Tibial nerve (tissue), 4 donors: ENCODE measurements at regions not wholly inside any gene's neighbourhood (a gene's known extent, or its start where the extent isn't known, plus 50 kb on each side); places are given as distances from the start of the nearest gene placed in this dataset.

ENCODE experiments used
- DNase-seq, 2 donors: peaks; one replicate each; pipeline ENCODE4 v3.0.0-alpha.2; 2019; ENCODE audit warnings: low spot score in 2 of 2
- H3K27ac ChIP-seq, 4 donors: fragments of 200-600 bp; sonication (generic) in 3 of 4; one replicate each; pipeline ENCODE4 v1.5.1; 2017 to 2019; ENCODE audit warnings: mild to moderate bottlenecking in 1 of 4
- H3K27me3 ChIP-seq, 2 donors: fragments of 200-600 bp; sonication (generic) in 1 of 2; one replicate each; pipeline versions ENCODE4 v1.5.1 to v1.6.0; 2017 to 2019
- H3K36me3 ChIP-seq, 3 donors: fragments of 200-600 bp; sonication (generic); one replicate each; pipeline ENCODE4 v1.5.1; 2018 to 2019
- H3K4me1 ChIP-seq, 4 donors: fragments of 200-600 bp; sonication (generic) in 3 of 4; one replicate each; pipeline ENCODE4 v1.5.1; 2017 to 2019
- H3K4me3 ChIP-seq, 4 donors: fragments of 200-600 bp; sonication (generic) in 3 of 4; one replicate each; pipeline ENCODE4 v1.5.1; 2017 to 2019; ENCODE audit warnings: mild to moderate bottlenecking in 1 of 4, moderate library complexity in 1 of 4
- H3K9me3 ChIP-seq, 4 donors: fragments of 200-600 bp; sonication (generic) in 3 of 4; one replicate each; pipeline ENCODE4 v1.5.1; 2017 to 2019
- EP300 ChIP-seq, 2 donors: sonication (generic); formaldehyde crosslinking; IDR thresholded peaks; one replicate each; pipeline ENCODE4 v1.6.1; 2017; ENCODE audit warnings: antibody characterized with exemption in 2 of 2, mild to moderate bottlenecking in 1 of 2
- POLR2A ChIP-seq, 2 donors: fragments of 450-650 bp; IDR thresholded peaks; one replicate each; pipeline ENCODE4 v1.6.1; 2017; ENCODE audit warnings: antibody characterized with exemption in 2 of 2, mild to moderate bottlenecking in 2 of 2, moderate library complexity in 2 of 2
- WGBS, 2 donors: methylation state at CpG; one replicate each; pipeline ENCODE4 v1.1.5; 2018; 5-methylcytosine and 5-hydroxymethylcytosine counted together
- TF ChIP-seq, protein P1 (sequence below), 5 experiments: fragments of 200-600 bp in 3 of 5; fragments of 450-650 bp in 2 of 5; sonication (generic) in 3 of 5; IDR thresholded peaks; one replicate each; pipeline ENCODE4 v1.5.1; 2016 to 2019; ENCODE audit warnings: antibody characterized with exemption in 5 of 5, mild to moderate bottlenecking in 3 of 5, moderate library complexity in 2 of 5

DNA sequence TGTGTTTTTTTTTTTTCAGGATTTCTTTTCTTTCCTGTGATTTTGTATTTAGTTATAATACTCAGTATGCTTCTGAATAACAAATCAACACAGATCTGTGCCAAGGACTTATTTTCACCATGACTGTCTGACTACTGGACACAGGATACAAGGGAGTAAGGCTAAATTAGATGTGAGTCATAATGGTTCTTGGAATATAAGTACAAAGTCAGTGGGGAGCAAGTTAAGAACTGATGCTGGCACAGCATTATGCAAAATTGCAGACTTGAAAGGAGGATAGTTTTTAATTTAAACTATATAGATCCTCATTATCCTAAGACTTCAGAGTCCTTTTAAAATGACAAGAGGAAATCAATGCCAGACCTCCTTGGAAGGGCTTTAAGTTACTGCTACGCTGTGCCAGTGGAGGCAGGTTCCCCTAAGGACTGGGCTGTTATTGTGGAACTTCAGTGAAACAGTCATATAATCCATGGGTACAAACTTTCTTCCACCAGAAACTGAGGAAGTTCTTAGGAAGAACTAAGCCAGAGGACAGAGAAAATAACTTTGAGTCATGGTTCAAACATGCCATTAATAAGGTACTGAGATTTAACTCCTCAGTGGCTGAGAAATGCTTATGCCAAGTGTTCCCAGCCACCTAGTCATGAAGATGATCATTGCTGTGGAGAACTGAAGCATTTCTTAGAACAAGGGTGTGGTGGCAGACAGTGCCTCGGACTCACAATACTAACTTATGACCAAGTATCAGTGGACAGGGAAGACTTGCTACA lies 531.2 kb downstream of the HTR7 start:
- TF ChIP-seq POLR2A (IDR thresholded peaks at IDR 0.05) = no peak
- no peak for TF ChIP-seq EP300 (IDR thresholded peaks at IDR 0.05)
- TF ChIP-seq, protein P1, sequence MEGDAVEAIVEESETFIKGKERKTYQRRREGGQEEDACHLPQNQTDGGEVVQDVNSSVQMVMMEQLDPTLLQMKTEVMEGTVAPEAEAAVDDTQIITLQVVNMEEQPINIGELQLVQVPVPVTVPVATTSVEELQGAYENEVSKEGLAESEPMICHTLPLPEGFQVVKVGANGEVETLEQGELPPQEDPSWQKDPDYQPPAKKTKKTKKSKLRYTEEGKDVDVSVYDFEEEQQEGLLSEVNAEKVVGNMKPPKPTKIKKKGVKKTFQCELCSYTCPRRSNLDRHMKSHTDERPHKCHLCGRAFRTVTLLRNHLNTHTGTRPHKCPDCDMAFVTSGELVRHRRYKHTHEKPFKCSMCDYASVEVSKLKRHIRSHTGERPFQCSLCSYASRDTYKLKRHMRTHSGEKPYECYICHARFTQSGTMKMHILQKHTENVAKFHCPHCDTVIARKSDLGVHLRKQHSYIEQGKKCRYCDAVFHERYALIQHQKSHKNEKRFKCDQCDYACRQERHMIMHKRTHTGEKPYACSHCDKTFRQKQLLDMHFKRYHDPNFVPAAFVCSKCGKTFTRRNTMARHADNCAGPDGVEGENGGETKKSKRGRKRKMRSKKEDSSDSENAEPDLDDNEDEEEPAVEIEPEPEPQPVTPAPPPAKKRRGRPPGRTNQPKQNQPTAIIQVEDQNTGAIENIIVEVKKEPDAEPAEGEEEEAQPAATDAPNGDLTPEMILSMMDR (IDR thresholded peaks at IDR 0.05) = no peak
- Histone ChIP-seq H3K4me1 (no peaks in the 10 kb centered on the region), H3K9me3 (no peaks in the 10 kb centered on the region), H3K4me3 (no peak overlapping the region), H3K36me3 (no peaks in the 10 kb centered on the region), H3K27me3 (no peaks in the 10 kb centered on the region), H3K27ac (no peak overlapping the region)
- no peak for DNase-seq
- 80 to 87% methylated on average over 2 of the region's 2 CpGs for WGBS, 2 donors

DNA sequence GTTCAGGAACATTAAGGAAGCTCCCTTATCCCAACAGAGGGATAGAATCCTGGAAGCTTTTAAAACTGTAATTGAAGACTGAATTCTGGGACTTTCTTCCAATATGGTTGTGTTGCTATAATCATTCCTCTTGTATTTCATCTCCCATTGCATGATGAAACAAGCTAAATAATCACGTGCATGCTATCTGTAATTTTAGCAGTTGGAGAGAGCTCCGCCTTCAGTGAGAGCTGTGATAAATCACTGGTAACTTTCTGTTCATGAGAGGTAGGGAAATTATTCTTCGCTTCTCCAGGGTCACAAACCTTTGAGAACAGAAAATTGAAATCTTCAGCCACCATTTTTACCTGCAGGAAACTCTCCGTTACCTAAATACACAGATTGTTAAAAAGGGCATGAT lies 530.2 kb downstream of the HTR7 start:
- Histone ChIP-seq H3K4me3 (no peak overlapping the region), H3K36me3 (no peaks in the 10 kb centered on the region), H3K27me3 (no peaks in the 10 kb centered on the region), H3K9me3 (no peaks in the 10 kb centered on the region), H3K27ac (no peak overlapping the region), H3K4me1 (no peaks in the 10 kb centered on the region)
- 76 to 79% methylated on average over 4 of the region's 4 CpGs for WGBS, 2 donors
- DNase-seq = no peak
- no peak for TF ChIP-seq EP300 (IDR thresholded peaks at IDR 0.05)
- TF ChIP-seq, protein P1 (IDR thresholded peaks at IDR 0.05) = no peak
- TF ChIP-seq POLR2A (IDR thresholded peaks at IDR 0.05) = no peak

DNA sequence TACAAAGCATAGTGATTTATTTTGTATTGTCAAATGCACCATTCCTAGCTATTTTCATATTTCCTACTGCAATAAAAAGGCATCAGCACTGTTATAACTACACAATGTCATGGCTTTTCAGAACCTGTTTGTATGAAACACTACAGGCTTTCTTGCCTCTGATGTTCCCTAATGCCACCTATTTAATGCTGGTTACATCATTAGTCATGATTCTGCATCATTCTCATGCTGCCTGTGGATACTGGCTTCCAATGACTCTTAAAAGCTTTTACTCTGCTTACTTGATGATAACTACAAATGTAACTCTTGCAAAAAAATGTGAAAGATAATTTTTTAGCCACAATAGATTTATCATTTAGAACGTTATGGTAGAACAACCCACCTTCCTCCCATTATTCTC lies 529.4 kb downstream of the HTR7 start:
- H3K9me3 ChIP-seq = no peaks in the 10 kb centered on the region
- no peak for TF ChIP-seq POLR2A (IDR thresholded peaks at IDR 0.05)
- TF ChIP-seq EP300 (IDR thresholded peaks at IDR 0.05) = no peak
- TF ChIP-seq, protein P1 (IDR thresholded peaks at IDR 0.05) = no peak
- no peak for DNase-seq
- 82 to 84% methylated on average over 1 of the region's 1 CpG for WGBS, 2 donors
- no peak overlapping the region for H3K27ac ChIP-seq
- H3K4me1 ChIP-seq = no peaks in the 10 kb centered on the region
- no peak overlapping the region for H3K4me3 ChIP-seq
- no peaks in the 10 kb centered on the region for H3K27me3 ChIP-seq
- no peaks in the 10 kb centered on the region for H3K36me3 ChIP-seq

DNA sequence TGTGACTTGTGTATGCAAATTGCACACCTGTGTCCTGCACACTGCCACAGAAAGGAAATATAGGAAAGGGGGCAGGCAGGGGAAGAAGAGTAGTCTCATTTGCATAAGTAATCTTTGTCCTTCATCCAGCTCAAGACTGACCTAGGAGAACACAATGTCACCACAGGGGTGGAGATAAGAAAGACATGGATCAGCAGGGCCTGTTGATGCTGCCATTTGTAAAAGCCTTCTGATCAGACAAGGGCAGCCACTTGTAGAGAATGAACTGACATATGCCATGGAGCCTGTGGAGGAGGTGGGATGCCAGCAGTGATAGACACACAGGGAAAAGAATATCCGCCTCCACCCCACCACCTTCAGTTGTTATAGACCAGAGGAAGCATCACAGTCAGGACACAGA lies 528.9 kb downstream of the HTR7 start:
- TF ChIP-seq EP300 (IDR thresholded peaks at IDR 0.05) (no peak), POLR2A (IDR thresholded peaks at IDR 0.05) (no peak)
- DNase-seq = no peak
- no peaks in the 10 kb centered on the region for H3K36me3 ChIP-seq
- 93 to 95% methylated on average over 1 of the region's 1 CpG for WGBS, 2 donors
- no peak overlapping the region for H3K4me3 ChIP-seq
- H3K9me3 ChIP-seq = no peaks in the 10 kb centered on the region
- no peak overlapping the region for H3K27ac ChIP-seq
- no peaks in the 10 kb centered on the region for H3K27me3 ChIP-seq
- no peaks in the 10 kb centered on the region for H3K4me1 ChIP-seq

DNA sequence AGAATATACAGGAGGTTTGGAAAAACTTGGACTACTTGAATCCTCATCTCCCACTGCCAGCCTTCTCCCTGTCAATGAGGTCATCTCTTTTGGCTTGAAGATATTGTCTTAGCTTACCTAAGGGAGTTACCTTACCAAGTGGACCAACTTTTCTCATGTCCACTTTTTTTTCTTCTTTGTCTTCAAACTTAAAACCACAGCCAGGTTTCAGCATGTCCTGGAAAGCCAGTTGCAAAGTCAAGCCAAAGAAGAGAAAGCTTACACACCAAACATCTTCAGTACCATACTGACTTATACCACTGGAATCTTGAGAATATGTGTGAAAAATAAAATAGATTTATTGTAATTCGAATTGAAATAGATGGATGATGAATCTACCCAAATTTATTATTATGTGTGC lies 520.5 kb downstream of the HTR7 start:
- no peak for TF ChIP-seq EP300 (IDR thresholded peaks at IDR 0.05)
- TF ChIP-seq POLR2A (IDR thresholded peaks at IDR 0.05) = no peak
- TF ChIP-seq, protein P1 (IDR thresholded peaks at IDR 0.05) = no peak
- Histone ChIP-seq H3K9me3 (no peaks in the 10 kb centered on the region), H3K27me3 (no peaks in the 10 kb centered on the region), H3K36me3 (no peaks in the 10 kb centered on the region), H3K27ac (no peak overlapping the region), H3K4me3 (no peak overlapping the region), H3K4me1 (no peaks in the 10 kb centered on the region)
- 75 to 78% methylated on average over 1 of the region's 1 CpG for WGBS, 2 donors
- no peak for DNase-seq
